ENCODE measurements at regions not wholly inside any gene's neighbourhood (a gene's known extent, or its start where the extent isn't known, plus 50 kb on each side); places are given as distances from the start of the nearest gene placed in this dataset.

DNA sequence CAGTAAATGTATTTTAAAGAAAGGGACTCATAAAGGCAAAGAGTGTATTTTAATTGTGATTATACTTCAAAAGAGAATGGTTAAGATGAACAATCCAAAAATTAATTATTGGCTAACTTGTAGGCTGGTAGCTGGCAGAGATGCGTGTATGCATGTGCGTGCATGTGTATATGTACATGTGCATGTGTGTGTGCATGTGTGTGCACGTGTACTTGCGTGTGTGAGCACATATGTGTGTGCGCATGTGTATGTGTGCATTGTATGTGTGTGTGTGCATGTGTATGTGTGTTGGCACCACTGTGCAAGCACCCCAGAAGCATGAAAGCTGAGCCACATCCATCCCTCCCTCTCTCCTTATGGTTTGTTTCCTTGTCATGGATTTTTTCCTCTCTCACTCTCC, 83.0 kb upstream of the SLC1A3 start:
- Histone ChIP-seq H3K27me3 (no peaks in the 10 kb centered on the region), H3K4me1 (no peaks in the 10 kb centered on the region), H3K27ac (no peak overlapping the region), H3K36me3 (no peaks in the 10 kb centered on the region), H3K4me3 (no peak overlapping the region), H3K9me3 (no peaks in the 10 kb centered on the region)
- no peak for TF ChIP-seq EP300 (IDR thresholded peaks at IDR 0.05)
- intact Hi-C loops (cut with DNase I; ENCODE audit: low total_unique reads) = no loop called here
- 81 to 92% (median 88%) methylated on average over 5 of the region's 5 CpGs for WGBS, 5 donors
- no peak for DNase-seq

DNA sequence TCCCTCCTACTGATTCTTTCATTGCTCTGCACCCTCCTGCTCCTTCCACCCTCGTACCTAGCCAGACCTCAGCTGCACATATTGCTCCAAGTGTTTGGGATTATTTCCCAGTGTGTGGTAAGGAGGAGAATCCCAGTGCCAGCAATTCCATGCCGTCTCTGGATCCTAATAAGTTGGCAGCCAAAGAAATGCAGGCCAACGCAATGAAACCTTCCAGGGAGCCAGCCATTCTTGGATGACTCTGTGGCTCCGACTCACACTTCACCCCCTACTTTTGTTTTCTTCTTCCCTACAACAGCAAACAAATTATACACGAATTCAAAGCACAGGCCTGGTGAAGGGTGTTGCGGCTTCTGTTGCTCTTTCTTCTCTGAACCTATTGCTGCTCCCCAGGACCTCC, 82.5 kb upstream of the SLC1A3 start:
- 72 to 81% (median 74%) methylated on average over 6 of the region's 6 CpGs for WGBS, 5 donors
- Histone ChIP-seq H3K27me3 (no peaks in the 10 kb centered on the region), H3K4me3 (no peak overlapping the region), H3K4me1 (no peaks in the 10 kb centered on the region), H3K36me3 (no peaks in the 10 kb centered on the region), H3K9me3 (no peaks in the 10 kb centered on the region), H3K27ac (no peak overlapping the region)
- no peak for DNase-seq
- TF ChIP-seq CTCF (IDR thresholded peaks at IDR 0.05) = no peak
- no peak for TF ChIP-seq EP300 (IDR thresholded peaks at IDR 0.05)
- no peak for TF ChIP-seq POLR2A (IDR thresholded peaks at IDR 0.05)
- no peak for TF ChIP-seq POLR2AphosphoS5 (IDR thresholded peaks at IDR 0.05)
- intact Hi-C loops (cut with DNase I; ENCODE audit: low total_unique reads) = no loop called here

- no peak overlapping the region for H3K27ac ChIP-seq
- intact Hi-C loops (cut with DNase I; ENCODE audit: low total_unique reads) = no loop called here
- H3K27me3 ChIP-seq = no peaks in the 10 kb centered on the region
- H3K4me1 ChIP-seq = no peaks in the 10 kb centered on the region
- H3K4me3 ChIP-seq = no peak overlapping the region
- H3K9me3 ChIP-seq = no peaks in the 10 kb centered on the region
- DNase-seq = no peak
- WGBS, 5 donors = 90 to 93% (median 92%) methylated on average over 5 of the region's 5 CpGs
- TF ChIP-seq EP300 (IDR thresholded peaks at IDR 0.05) = no peak
- no peak for TF ChIP-seq POLR2A (IDR thresholded peaks at IDR 0.05)
- no peak for TF ChIP-seq POLR2AphosphoS5 (IDR thresholded peaks at IDR 0.05)
- no peak for TF ChIP-seq CTCF (IDR thresholded peaks at IDR 0.05)
- no peaks in the 10 kb centered on the region for H3K36me3 ChIP-seq
These were observed 79.9 kb upstream of the SLC1A3 start for GRCh38 chr5:36526537-36526936.

DNA sequence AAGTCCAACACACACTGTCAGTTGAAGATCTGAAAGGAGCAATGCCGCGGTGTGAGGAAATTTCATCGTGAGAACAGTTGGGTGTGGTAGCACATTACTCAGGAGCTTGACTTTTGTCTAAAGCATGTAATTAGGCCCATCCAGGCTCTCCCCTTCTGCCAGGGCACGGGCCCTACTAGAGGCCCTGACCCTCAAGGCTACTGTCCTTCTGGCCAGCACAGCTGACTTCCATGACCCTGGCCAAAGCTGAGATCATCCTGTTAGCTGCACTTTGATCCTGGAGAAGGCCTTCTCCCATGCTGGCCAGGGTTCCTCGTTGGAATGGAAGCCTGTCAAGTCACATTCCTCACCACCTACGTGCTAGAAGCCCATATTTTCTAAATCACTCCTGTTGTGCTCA, 77.8 kb upstream of the SLC1A3 start:
- Histone ChIP-seq H3K4me1 (no peaks in the 10 kb centered on the region), H3K9me3 (no peaks in the 10 kb centered on the region), H3K27ac (no peak overlapping the region), H3K27me3 (no peaks in the 10 kb centered on the region), H3K36me3 (no peaks in the 10 kb centered on the region), H3K4me3 (no peak overlapping the region)
- intact Hi-C loops (cut with DNase I; ENCODE audit: low total_unique reads) = no loop called here
- DNase-seq = no peak
- WGBS, 5 donors = 69 to 81% (median 78%) methylated on average over 6 of the region's 6 CpGs
- TF ChIP-seq EP300 (IDR thresholded peaks at IDR 0.05) = no peak
- TF ChIP-seq CTCF (IDR thresholded peaks at IDR 0.05) = no peak
- no peak for TF ChIP-seq POLR2A (IDR thresholded peaks at IDR 0.05)
- TF ChIP-seq POLR2AphosphoS5 (IDR thresholded peaks at IDR 0.05) = no peak

DNA sequence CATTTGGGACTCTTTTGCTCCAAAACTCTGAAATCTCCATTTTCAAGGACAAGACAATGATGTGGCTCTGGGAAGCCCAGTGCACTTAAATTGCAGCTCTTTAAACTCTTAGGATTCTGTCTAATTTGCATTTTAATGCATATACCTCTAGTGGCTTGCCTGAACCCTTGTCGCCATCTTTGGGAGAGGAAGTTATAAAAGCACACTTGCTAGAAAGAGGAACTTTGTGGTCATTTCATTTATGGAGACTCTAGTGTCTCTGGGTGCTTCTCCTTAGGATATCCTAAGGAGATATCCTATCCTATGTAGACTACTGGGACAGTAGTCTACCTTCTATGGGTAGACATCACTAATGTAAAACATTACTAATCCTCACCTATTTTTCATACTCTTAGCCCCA, 77.3 kb upstream of the SLC1A3 start:
- intact Hi-C loops (cut with DNase I; ENCODE audit: low total_unique reads) = no loop called here
- Histone ChIP-seq H3K27ac (no peak overlapping the region), H3K4me1 (no peaks in the 10 kb centered on the region), H3K36me3 (no peaks in the 10 kb centered on the region), H3K9me3 (no peaks in the 10 kb centered on the region), H3K27me3 (no peaks in the 10 kb centered on the region), H3K4me3 (no peak overlapping the region)
- WGBS, 5 donors = 75 to 95% (median 88%) methylated on average over 1 of the region's 1 CpG
- TF ChIP-seq EP300 (IDR thresholded peaks at IDR 0.05) (no peak), POLR2AphosphoS5 (IDR thresholded peaks at IDR 0.05) (no peak), CTCF (IDR thresholded peaks at IDR 0.05) (no peak), POLR2A (IDR thresholded peaks at IDR 0.05) (no peak)
- no peak for DNase-seq

All from stomach (tissue), 8 donors.